K562 (cell line): ENCODE measurements at regions not wholly inside any gene's neighbourhood (a gene's known extent, or its start where the extent isn't known, plus 50 kb on each side); places are given as distances from the start of the nearest gene placed in this dataset.

Source experiments
- ATAC-seq: fragments of 200-7000 bp; cut with Tn5 transposase; 3 replicates; pipeline ENCODE4 v1.9.1; 2020; ENCODE audit warnings: moderate library complexity
- BruUV-seq: library from RNA; stranded (reverse); fragments of 400-500 nt; replicated peaks from 2 replicates; lab custom pipeline; 2021; lab: Mats Ljungman, UMichigan
- CTCF ChIA-PET: fragments of 300-600 bp; formaldehyde crosslinking; extraction: SDS; loops from one replicate; lab custom pipeline; 2021; ENCODE audit warnings: low intra/inter-chr PET ratio; lab: Yijun Ruan, JAX
- POLR2A ChIA-PET: fragments of 300-600, 350-650 bp; sonication (Branson Sonifier 250); formaldehyde crosslinking; extraction: SDS; loops from one replicate; lab custom pipeline; 2021; ENCODE audit warnings: antibody characterized with exemption, inconsistent platforms; lab: Yijun Ruan, JAX
- DNase-seq, 4 experiments: peaks; one replicate each; pipeline versions ENCODE4 v3.0.0 to v3.0.0-alpha.2; 2011 to 2018; ENCODE audit warnings: low spot score in 3 of 4, mixed read lengths in 3 of 4; ENCODE audit errors: extremely low read depth in 1 of 4
- FAIRE-seq: peaks from 2 replicates; lab custom pipeline; 2011; peaks lifted over from hg19 to GRCh38; lab: Jason Lieb, UNC
- H2AFZ ChIP-seq: 2 replicates; pipeline ENCODE4 v1.6.0; 2011; ENCODE audit warnings: low read depth, low read length, control low read depth, inconsistent platforms
- H3K27ac ChIP-seq: fragments of 200-600 bp; 3 replicates; pipeline ENCODE4 v1.8.0; 2011; ENCODE audit warnings: low read depth, mild to moderate bottlenecking, control low read depth, inconsistent platforms, low read length, moderate library complexity, mixed read lengths; ENCODE audit errors: extremely low read depth
- H3K27me3 ChIP-seq, 2 experiments: fragments of 300-600 bp in 1 of 2; 2 replicates in 1 of 2; 3 replicates in 1 of 2; pipeline versions ENCODE4 v1.6.0 to v1.8.0; 2011; ENCODE audit warnings: inconsistent platforms in 2 of 2, low read length in 2 of 2, mild to moderate bottlenecking in 1 of 2, mixed read lengths in 1 of 2, moderate library complexity in 1 of 2; ENCODE audit not compliant: control insufficient read depth in 2 of 2, insufficient read depth in 2 of 2
- H3K36me3 ChIP-seq: fragments of 300-600 bp; 3 replicates; pipeline ENCODE4 v1.8.0; 2011; ENCODE audit warnings: mild to moderate bottlenecking, low read length, inconsistent platforms; ENCODE audit not compliant: control insufficient read depth, insufficient read depth
- H3K4me1 ChIP-seq, 2 experiments: fragments of 200-600 bp in 1 of 2; replicated peaks in 1 of 2; 2 replicates in 1 of 2; 3 replicates in 1 of 2; pipeline versions ENCODE4 v1.5.1 to v1.8.0; 2011; ENCODE audit warnings: inconsistent platforms in 2 of 2, low read length in 2 of 2, mild to moderate bottlenecking in 1 of 2, mixed read lengths in 1 of 2, moderate library complexity in 1 of 2; ENCODE audit not compliant: control insufficient read depth in 2 of 2, insufficient read depth in 2 of 2
- H3K4me2 ChIP-seq: 2 replicates; pipeline ENCODE4 v1.6.1; 2011; ENCODE audit warnings: low read length, control low read depth, inconsistent platforms, mixed read lengths; ENCODE audit not compliant: insufficient read depth
- H3K4me3 ChIP-seq: fragments of 200-600 bp; sonication (generic), shearing (Covaris generic); 2 replicates; pipeline ENCODE4 v1.5.1; 2016; ENCODE audit warnings: control low read depth, inconsistent platforms
- H3K79me2 ChIP-seq: fragments of 200-600 bp; 3 replicates; pipeline ENCODE4 v1.8.0; 2011; ENCODE audit warnings: low read length, inconsistent platforms; ENCODE audit not compliant: control insufficient read depth, insufficient read depth
- H3K9ac ChIP-seq, 2 experiments: 2 replicates each; pipeline versions ENCODE4 v1.6.0 to v1.6.1; 2011; ENCODE audit warnings: low read depth in 2 of 2, low read length in 2 of 2, control low read depth in 1 of 2, inconsistent platforms in 1 of 2, mild to moderate bottlenecking in 1 of 2, mixed read lengths in 1 of 2; ENCODE audit not compliant: insufficient read depth in 1 of 2
- H3K9me1 ChIP-seq: one replicate; pipeline ENCODE4 v1.6.0; 2011; ENCODE audit warnings: inconsistent platforms, mild to moderate bottlenecking, low read length, moderate library complexity; ENCODE audit not compliant: control insufficient read depth, insufficient read depth
- H3K9me3 ChIP-seq: replicated peaks from 2 replicates; pipeline ENCODE4 v1.5.1; 2011; ENCODE audit warnings: low read depth, low read length, inconsistent platforms; ENCODE audit not compliant: control insufficient read depth, insufficient read depth
- H4K20me1 ChIP-seq: replicated peaks from 2 replicates; pipeline ENCODE4 v1.6.1; 2011; ENCODE audit warnings: low read length, inconsistent platforms, mixed read lengths; ENCODE audit not compliant: control insufficient read depth, insufficient read depth
- CCAR2 ChIP-seq: fragments of 200-400 bp; formaldehyde crosslinking; IDR thresholded peaks from 2 replicates; pipeline ENCODE4 v1.6.1; 2017; ENCODE audit warnings: mild to moderate bottlenecking, low read depth, low read length
- DNMT1 ChIP-seq: fragments of 450-650 bp; IDR thresholded peaks from 2 replicates; pipeline ENCODE4 v1.6.1; 2016; ENCODE audit warnings: antibody characterized with exemption, mild to moderate bottlenecking
- ELK3 ChIP-seq: fragments of 450-650 bp; formaldehyde crosslinking; IDR thresholded peaks from 2 replicates; pipeline ENCODE4 v1.4.0; 2020; ENCODE audit warnings: mild to moderate bottlenecking
- FOXJ2 ChIP-seq: fragments of 200-800 bp; sonication (Bioruptor generic); IDR thresholded peaks from 2 replicates; pipeline ENCODE4 v1.6.1; 2016; ENCODE audit warnings: missing genetic modification characterization, missing compliant biosample characterization
- ID3 ChIP-seq, 2 experiments: fragments of 250-450 bp in 1 of 2; fragments of 450-650 bp in 1 of 2; sonication (Bioruptor Pico) in 1 of 2; IDR thresholded peaks; 2 replicates each; pipeline versions ENCODE4 v1.6.1 to v1.8.0; 2016 to 2021; ENCODE audit warnings: mild to moderate bottlenecking in 2 of 2, moderate library complexity in 2 of 2, missing compliant biosample characterization in 1 of 2, missing genetic modification characterization in 1 of 2
- KLF1 ChIP-seq: fragments of 450-650 bp; IDR thresholded peaks from 2 replicates; pipeline ENCODE4 v1.6.1; 2016; ENCODE audit warnings: missing genetic modification characterization, missing compliant biosample characterization
- POLR2AphosphoS2 ChIP-seq: IDR thresholded peaks from 2 replicates; pipeline ENCODE4 v1.6.1; 2012; ENCODE audit warnings: low read length, improper control_type of control experiment
- PRMT5 ChIP-seq: sonication (generic); formaldehyde crosslinking; IDR thresholded peaks from 2 replicates; pipeline ENCODE4 v1.5.0; 2020; ENCODE audit warnings: missing genetic modification reagents
- SUPT5H ChIP-seq: fragments of 450-650 bp; IDR thresholded peaks from 2 replicates; pipeline ENCODE4 v1.6.1; 2016
- YBX1 ChIP-seq: fragments of 450-650 bp; IDR thresholded peaks from 2 replicates; pipeline ENCODE4 v1.7.1; 2016; ENCODE audit warnings: mild to moderate bottlenecking
- ZC3H8 ChIP-seq: fragments of 450-650 bp; IDR thresholded peaks from 2 replicates; pipeline ENCODE4 v1.6.1; 2017
- ZNF408 ChIP-seq: fragments of 250-450 bp; sonication (Bioruptor Pico); IDR thresholded peaks from 2 replicates; pipeline ENCODE4 v1.4.0; 2020; ENCODE audit warnings: low read depth, mild to moderate bottlenecking, moderate library complexity
- ZNF511 ChIP-seq: sonication (generic); formaldehyde crosslinking; IDR thresholded peaks from 2 replicates; pipeline ENCODE4 v1.8.0; 2022; ENCODE audit warnings: mild to moderate bottlenecking, missing genetic modification reagents
- WGBS: fragments of 100-300 bp; shearing (Covaris generic); methylation state at CpG from one replicate; pipeline ENCODE4 v1.1.6; 2016; ENCODE audit warnings: low coverage, mixed read lengths; ENCODE audit not compliant: insufficient coverage; ENCODE audit errors: missing lambda C conversion rate; 5-methylcytosine and 5-hydroxymethylcytosine counted together
- in situ Hi-C: fragments of 300-500 bp; cut with MboI; formaldehyde crosslinking; loops from 4 replicates; pipeline ENCODE4 v1.15.0; 2018; ENCODE audit warnings: inconsistent platforms, mixed read lengths
- intact Hi-C: fragments of 100-400 bp; cut with micrococcal nuclease; formaldehyde crosslinking; loops from 2 replicates; pipeline ENCODE4 v1.14.2; 2022
- TF ChIP-seq, protein P1 (sequence below): fragments of 250-450 bp; sonication (Bioruptor Pico); IDR thresholded peaks from 2 replicates; pipeline ENCODE4 v1.9.0; 2021; ENCODE audit warnings: mild to moderate bottlenecking, inconsistent platforms

GRCh38 chr2:117698819-117699218 lies 115.7 kb upstream of the DDX18 start:
- ChIA-PET CTCF (no interaction called here), POLR2A (no interaction called here)
- FAIRE-seq (no peak), DNase-seq (no peak), ATAC-seq (no peak)
- TF ChIP-seq KLF1 (tag): no peak
- no peak for TF ChIP-seq ZNF408 (CRISPR knock-in tag)
- H4K20me1 ChIP-seq: no peaks in the 10 kb centered on the region
- in situ Hi-C loops: no loop called here
- no peak overlapping the region for H3K4me3 ChIP-seq
- no peak overlapping the region for H2AFZ ChIP-seq
- H3K9me3 ChIP-seq: no peaks in the 10 kb centered on the region
- H3K27me3 ChIP-seq: no peaks in the 10 kb centered on the region
- BruUV-seq: no TSS peak
- H3K79me2 ChIP-seq: no peaks in the 10 kb centered on the region
- no peaks in the 10 kb centered on the region for H3K4me1 ChIP-seq
- 2% methylated on average over 4 of the region's 4 CpGs for WGBS
- no peaks in the 10 kb centered on the region for H3K36me3 ChIP-seq
- no peak overlapping the region for H3K9ac ChIP-seq
- intact Hi-C loops: no loop called here
- H3K9me1 ChIP-seq: no peaks in the 10 kb centered on the region
- no peak overlapping the region for H3K27ac ChIP-seq
- no peak overlapping the region for H3K4me2 ChIP-seq

- H2AFZ ChIP-seq: no peak overlapping the region
- no peaks in the 10 kb centered on the region for H3K36me3 ChIP-seq
- no peaks in the 10 kb centered on the region for H3K4me1 ChIP-seq
- ChIA-PET POLR2A (no interaction called here), CTCF (no interaction called here)
- BruUV-seq: no TSS peak
- H3K4me3 ChIP-seq: no peak overlapping the region
- in situ Hi-C loops (no loop called here), intact Hi-C loops (no loop called here)
- H3K79me2 ChIP-seq: no peaks in the 10 kb centered on the region
- H3K27me3 ChIP-seq: no peaks in the 10 kb centered on the region
- ATAC-seq (no peak), FAIRE-seq (no peak), DNase-seq (no peak)
- H3K4me2 ChIP-seq: no peak overlapping the region
- no peaks in the 10 kb centered on the region for H3K9me1 ChIP-seq
- H3K9ac ChIP-seq: no peak overlapping the region
- H3K27ac ChIP-seq: no peak overlapping the region
- WGBS: 0% methylated on average over 2 of the region's 2 CpGs
- no peaks in the 10 kb centered on the region for H4K20me1 ChIP-seq
- H3K9me3 ChIP-seq: no peaks in the 10 kb centered on the region
- TF ChIP-seq, protein P1, sequence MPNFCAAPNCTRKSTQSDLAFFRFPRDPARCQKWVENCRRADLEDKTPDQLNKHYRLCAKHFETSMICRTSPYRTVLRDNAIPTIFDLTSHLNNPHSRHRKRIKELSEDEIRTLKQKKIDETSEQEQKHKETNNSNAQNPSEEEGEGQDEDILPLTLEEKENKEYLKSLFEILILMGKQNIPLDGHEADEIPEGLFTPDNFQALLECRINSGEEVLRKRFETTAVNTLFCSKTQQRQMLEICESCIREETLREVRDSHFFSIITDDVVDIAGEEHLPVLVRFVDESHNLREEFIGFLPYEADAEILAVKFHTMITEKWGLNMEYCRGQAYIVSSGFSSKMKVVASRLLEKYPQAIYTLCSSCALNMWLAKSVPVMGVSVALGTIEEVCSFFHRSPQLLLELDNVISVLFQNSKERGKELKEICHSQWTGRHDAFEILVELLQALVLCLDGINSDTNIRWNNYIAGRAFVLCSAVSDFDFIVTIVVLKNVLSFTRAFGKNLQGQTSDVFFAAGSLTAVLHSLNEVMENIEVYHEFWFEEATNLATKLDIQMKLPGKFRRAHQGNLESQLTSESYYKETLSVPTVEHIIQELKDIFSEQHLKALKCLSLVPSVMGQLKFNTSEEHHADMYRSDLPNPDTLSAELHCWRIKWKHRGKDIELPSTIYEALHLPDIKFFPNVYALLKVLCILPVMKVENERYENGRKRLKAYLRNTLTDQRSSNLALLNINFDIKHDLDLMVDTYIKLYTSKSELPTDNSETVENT (CRISPR knock-in tag): no peak
- TF ChIP-seq YBX1 (no peak), SUPT5H (no peak), ZC3H8 (no peak), ELK3 (CRISPR knock-in tag) (no peak), ID3 (CRISPR knock-in tag; IDR thresholded peaks at IDR 0.05) (no peak), ID3 (tag; IDR thresholded peaks at IDR 0.05) (no peak), POLR2AphosphoS2 (no peak), ZNF511 (CRISPR knock-in tag) (no peak), DNMT1 (no peak), PRMT5 (CRISPR knock-in tag) (no peak), CCAR2 (no peak), FOXJ2 (tag) (no peak)
Observed at GRCh38 chr2:117700471-117700870, 114.0 kb upstream of the DDX18 start.
